DMS79 (cell line): ENCODE measurements at regions not wholly inside any gene's neighbourhood (a gene's known extent, or its start where the extent isn't known, plus 50 kb on each side); places are given as distances from the start of the nearest gene placed in this dataset.

Source experiments
- DNase-seq: peaks from one replicate; lab custom pipeline; 2025; lab: John Stamatoyannopoulos, UW

DNA sequence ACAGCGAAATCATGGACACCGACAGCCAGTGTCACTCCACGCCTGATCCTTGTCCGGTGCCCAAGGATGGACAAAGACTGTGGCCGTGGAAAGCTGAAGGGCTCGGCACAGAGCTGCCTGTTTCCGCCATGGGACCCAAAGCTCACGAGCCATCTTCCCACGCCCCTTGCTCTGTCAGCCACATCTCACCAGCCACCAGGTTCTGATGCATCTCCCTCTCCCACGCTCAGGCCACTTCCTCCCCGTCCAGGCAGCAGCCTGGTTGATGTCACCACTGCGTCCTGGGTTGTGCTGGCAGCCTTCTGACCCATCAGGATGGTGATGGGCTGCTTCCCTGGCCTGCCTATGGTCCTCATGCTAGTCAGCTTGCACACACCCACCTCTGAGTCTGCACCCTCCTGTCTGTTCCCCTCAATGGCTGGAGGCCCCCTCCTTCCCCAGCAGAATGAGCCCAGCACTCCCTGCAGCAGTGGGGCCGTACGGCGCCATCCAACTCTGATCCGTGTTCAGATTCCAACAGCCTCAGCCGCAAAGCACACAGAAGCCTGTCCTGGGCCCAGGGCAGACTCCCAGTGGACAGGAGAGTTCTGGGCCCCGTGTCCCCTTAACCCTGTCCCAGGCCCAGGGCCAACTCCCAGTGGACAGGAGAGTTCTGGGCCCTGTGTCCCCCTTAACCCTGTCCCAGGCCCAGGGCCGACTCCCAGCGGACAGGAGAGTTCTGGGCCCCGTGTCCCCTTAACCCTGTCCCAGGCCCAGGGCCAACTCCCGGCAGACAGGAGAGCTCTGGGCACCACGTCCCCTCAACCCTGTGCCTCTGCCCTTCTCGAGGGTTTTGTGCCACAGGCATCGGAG is 259.5 kb downstream of the BRD1 start:
- no peak for DNase-seq

DNA sequence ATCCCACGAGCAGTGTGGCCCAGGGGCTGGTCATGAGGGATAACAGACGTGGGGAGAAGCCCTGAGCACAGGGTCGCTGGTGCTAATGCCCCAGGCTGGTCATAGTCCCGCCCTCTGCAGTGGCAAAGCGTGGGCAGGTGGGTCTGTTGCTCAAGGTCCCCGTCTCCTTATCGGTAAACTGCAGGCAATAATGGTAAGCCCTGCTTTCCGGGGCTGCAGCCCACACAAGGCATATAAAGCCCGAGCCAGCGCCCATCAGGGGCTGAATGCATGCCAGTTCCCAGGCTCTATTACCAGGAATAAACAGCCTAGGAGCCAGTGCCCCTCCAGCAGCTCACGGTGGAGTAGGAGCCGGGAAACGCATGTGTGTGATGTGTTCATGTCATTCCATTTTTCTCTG is 261.0 kb downstream of the BRD1 start:
- no peak for DNase-seq

DNA sequence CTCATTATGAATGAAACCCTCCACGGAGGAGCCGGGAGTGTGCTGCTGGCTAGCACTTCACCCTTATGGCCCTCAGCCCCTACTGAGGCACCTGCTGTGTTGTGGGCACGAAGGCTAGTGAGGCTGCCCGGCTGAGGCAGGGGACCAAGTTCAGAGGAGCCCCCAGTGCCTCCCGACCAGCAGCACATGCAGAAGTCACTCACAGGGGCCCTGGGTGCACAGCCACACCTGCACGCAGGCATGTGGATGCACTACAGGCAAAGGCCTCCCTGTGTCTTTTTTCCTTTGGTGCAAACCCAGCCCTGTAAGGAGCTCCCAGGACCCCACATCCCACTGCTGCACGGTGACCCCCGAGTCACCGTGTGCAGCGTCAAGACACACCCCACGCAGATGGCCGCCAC is 261.5 kb downstream of the BRD1 start:
- DNase-seq, result no peak

DNA sequence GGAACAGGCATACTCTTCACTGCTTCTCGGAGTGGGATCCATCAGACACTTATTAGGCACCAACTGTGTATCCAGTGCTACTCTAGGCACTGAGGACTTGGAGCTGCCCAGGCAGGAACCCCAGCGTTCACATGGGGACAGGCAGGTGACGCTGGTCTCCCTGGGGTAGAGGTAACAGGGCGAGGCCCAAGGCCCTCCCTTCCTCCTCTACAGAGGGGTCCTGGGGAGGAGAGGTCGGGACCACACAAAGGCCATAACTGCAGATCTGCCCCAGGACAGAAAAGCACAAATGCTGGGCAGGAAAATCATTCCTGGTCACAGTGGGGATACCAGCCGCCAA is 262.2 kb downstream of the BRD1 start:
- DNase-seq, result no peak

DNA sequence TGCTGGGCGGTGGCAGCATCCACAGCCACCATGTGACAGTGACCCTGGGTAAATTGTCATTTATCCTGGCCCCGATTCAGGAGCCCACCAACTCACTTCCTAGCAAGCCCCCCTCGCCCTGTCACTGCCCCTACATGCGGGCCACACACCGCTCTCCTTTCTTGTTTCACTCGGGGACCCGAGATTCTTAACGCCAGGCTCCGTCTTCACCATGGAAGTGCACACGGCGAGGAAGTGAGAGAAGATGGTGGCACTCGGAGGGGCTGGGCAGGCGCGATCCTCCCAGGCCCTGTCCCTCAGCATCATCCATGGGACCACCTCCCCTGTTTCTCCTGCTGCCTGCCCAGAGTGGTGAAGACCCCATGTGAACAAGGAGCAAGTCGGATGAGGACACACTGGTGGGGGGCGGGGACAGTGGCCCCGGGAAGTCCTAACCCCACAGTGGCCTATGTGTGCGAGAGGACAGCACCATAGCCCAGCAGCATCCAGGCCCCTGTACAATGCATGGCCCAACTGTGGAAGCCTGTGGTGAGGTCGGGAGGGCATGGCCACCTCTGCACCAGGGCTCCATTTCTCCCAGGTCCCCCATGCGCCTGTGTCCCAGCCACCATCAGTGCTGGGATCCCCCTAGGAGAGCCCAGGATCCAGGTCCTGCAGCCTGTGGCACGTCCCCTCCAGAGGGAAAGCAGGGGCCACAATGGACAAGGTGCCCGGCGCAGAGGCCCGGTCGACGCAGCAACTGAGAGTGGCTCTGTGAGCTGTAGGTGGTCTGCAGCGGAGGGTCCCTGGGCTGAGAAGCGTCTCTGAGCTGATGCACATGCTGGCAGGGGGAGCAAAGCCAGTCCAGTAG is 262.8 kb downstream of the BRD1 start:
- no peak for DNase-seq

DNA sequence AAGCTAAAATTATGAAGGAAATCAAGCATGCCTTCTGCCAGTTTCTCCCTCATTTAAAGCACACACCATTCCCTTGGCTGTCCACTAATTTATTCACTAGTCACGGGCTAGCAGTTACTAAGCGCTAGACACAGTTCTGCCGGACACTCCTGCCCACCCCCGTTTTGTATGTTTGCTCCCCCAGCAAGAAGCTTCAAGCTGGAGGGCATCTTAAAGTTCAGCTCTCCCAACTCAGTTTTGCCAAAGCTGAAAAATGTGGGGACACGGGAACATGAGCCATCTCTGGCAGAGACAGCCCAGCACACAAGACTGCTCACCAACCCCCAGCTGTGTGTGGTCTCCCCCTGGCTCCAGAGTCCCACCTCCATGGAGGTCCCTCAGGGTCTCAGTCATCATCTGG is 263.6 kb downstream of the BRD1 start:
- no peak for DNase-seq

DNA sequence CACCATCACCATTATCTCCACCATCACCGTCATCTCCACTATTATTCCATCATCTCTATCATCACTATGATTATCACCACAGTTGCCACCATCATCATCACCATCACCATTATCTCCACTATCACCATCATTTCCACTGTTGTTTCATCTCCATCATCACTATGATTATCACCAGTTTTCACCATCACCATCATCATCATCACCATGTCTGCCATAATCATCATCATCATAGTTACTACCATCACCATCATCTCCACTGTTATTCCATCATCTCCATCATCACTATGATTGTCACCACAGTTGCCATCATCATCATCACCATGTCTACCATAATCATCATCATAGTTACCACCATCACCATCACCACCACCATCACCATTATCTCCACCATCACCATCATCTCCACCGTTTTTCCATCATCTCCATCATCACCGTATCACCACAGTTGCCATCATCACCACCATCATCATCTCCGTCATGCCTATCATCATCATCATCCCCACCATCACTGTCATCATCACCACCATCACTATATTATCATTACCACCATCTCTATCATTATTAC is 264.9 kb downstream of the BRD1 start:
- no peak for DNase-seq

DNA sequence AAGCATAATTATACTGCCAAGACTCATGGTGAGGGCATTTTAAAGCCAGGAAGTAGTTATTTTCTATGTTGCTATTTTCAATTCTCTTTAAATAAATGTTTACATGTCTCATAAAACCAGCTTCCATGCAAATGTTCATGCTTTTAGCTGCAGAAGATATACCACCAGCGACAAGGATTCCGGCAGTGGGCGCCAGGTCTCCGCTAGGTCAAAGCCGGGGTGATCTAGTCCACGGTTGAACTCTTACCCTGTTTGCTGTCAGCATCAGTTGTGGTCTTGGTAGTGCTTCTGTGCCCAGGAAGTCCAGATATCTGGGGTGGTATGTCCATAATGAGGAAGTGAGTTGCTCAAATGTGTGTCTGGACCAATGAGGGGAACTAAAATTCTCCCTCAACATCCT is 265.7 kb downstream of the BRD1 start:
- DNase-seq, result no peak

DNA sequence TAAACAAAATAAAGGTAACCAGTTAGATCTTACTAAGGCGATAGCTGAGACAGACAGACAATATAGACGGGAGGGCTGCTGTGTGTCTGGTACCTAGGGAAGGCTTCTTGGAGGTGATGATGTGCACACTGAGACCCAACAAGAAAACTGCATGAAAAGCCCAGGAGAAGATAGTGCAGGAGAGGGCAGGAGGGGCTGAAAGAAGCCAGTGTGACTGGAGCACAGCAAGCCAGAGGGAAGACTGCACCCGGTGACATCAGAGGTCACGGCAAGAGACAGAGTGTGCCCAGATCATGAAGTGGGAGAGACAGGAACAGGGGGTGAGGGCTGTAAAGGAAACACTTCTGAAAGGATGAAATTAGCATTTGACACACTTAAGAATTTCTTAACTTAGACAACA is 266.3 kb downstream of the BRD1 start:
- DNase-seq, result no peak

DNA sequence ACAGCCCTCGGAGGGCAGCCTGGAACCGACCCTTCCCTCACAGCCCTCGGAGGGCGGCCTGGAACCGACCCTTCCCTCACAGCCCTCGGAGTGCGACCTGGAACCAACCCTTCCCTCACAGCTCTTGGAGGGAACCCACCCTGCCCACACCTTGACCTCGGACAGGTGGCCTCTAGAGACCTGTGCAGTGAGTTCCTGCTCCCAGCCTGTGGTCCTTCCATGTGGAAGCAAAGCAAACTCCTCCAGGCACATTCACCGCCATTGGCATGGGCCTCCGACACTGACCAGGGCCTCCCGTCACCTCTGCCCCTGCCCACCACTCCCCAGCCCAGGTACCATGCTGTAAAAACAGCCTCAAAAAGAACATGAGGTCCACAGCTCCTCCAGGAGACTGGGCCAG is 272.1 kb downstream of the BRD1 start:
- DNase-seq, result no peak

DNA sequence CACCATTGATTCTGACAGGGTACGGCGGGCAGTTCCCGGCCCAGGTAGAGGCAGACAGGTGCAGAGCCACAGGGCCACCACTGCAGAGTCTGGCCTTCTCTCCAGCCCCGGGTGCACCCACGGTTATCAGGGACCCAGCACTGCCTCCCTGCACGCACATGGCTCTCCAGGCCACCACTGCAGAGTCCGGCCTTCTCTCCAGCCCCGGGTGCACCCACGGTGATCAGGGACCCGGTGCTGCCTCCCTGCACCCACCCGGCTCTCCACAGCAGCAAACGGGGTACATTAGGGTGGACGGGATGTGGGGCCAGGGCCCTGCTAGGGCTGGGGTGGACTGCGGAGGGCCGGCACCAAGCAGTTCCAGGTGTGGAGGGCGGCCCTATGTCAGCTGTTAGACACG is 272.9 kb downstream of the BRD1 start:
- DNase-seq, result no peak

DNA sequence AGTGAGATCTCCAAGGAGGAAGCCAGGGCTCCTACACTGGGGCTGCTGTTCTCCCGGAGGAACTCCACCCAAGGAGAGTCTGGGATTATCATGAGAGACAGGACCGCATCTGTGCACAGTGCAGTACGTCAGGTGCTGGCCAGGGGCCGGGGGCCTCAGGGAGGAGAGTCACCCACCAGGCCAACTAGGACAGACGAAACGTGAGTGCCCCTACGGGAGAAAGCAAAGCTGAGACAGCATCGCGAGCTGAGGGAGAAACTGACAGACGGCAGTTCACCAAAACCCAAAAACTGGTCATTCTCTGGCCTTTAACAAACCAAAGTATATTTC is 273.4 kb downstream of the BRD1 start:
- DNase-seq, result no peak

DNA sequence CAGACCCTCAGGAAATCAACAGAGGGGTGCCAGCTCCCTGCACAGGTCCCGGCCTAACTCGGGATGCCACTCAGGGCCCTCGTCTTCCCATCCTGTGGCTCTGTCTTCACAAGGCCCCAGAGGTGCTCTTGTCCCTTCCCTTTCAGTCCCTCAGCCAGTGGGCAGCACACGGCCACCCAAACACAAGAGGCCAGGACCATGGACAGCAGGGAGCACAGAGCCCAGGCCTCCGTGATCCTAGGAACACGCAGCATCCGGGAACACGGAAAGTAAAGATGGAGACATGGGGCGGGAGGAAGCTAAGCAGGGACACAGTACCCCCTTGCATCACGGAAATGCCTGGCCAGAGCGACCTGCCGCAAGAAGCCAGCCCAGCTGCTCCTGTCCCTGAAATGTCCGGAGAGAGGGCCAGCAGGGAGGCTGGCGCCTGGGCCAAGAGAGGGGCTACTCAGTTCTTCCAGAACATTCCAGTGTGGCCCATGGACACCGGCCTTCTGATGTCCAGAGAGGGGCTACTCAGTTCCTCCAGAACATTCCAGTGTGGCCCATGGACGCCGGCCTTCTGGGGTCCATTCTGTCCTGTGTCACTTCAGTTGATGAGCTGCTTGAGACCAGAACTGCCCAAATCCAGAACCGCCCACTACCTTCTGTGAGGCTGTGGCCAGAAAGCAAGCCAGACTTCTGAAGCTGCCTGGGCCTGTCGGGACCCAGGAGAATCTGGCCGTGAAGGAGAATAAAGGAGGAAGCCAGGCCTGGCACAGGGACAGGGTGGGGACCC is 274.0 kb downstream of the BRD1 start:
- DNase-seq, result no peak

DNA sequence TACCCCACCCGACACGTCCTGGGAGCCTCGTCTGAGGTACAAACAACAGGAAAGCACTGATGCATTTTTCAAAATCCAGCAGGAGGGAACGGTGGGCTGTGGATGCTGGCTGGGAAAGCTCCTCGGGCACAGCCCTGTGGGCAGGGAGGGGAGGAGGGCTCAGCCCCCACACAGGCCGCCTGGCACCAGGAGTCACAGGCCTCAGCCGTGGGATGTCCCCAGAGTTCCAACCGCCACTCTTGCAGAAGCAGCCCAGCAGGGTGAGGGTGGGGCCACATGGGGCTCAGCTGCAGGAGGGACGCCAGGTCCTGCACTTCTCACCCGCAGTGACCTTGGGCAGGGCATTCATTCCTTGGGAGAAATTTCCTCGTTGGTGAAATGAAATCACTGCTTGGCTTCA is 274.6 kb downstream of the BRD1 start:
- no peak for DNase-seq

DNA sequence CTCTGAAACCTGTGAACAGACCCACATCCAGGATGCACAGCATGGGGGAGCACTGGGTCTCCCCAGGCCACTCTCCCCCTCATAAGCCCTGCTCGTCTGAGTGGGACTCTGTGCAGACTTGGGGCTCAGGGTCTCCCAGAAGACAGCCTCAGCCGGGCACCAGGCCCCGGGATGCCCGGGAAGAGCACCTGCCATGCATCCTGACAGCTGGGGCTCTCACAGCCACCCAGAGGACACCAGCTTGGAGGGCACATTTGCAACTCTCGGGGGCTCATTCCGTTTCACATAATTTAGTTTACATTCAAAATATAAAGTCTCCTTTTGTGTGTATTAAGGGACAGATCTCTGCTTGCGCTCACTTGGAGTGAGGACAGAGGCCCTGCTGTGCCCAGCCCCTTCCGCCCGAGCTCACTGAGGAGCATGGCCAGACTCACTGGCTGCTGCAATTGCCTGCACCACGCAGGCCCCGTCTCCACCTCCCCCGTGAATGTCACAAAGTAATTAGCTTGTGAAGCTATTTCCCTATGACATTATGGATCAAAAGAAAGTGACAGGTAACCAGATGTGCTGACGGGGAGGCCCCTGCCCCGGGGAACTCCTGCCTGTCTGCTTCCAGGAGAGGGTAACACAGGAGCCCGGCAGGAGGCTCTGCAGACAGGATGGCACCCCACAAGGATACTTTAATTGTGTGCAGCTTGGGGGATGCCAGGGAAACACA is 275.6 kb downstream of the BRD1 start:
- no peak for DNase-seq

DNA sequence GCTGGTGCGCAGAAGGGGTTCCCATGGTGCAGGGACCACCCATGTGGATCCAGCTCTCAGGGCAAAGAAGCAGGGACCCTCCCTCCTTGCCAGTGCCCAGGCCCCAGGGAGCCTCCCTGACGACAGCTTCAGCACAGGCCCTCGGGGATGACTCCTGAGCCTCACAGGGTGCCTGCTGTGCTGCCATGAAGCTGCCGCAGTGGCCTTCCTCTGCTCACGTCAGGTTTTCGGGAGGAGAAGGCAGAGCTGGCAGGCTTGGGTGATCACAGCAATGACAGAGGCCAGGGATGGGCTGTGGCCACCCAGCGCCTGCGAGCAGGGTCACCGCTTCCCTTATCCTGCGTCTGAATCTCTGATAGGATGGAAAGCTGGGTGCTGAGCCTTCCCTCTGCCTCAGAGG is 276.2 kb downstream of the BRD1 start:
- no peak for DNase-seq

DNA sequence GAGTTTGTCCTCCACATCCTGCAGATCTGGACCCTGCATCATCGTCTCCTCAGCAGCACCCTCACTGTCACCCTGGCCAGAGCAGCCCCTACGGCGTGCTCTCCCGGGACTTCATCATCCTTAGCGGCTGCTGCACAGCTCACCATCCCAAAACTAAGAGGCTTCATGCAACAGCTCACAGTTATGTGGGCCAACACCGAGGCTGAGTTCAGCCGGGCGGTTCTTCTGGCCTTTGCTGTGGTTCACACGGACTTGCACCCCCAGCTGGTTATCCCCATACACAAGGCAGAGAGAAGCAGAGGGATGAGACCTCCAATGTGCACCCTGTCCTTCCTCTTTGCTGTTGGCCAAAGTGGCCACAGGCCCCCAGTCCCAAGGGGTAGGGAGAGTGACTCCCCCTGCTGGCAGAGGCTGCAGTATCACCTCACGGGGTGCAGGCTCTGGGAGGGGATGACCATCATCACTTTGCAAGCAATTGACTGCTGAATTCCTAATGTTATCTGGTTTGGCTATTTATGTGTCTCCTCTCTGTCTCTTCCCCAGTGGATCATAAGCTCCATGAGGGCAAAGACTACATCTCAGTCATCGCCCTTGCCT is 276.8 kb downstream of the BRD1 start:
- no peak for DNase-seq

DNA sequence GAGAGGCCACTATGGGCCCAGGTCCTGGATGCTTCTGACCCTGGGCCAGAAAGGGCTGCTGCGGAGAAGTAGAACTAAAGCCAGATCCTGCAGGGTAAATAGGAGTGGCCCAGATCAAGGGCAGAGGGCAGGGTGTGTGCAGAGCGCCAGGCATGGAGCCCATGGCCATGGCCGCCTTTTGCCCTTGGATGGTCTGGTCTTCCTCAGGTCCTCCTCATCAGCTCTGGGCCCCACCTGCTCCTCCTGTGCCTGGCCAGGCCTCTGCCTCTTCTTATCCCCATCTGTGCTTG is 277.6 kb downstream of the BRD1 start:
- no peak for DNase-seq

DNA sequence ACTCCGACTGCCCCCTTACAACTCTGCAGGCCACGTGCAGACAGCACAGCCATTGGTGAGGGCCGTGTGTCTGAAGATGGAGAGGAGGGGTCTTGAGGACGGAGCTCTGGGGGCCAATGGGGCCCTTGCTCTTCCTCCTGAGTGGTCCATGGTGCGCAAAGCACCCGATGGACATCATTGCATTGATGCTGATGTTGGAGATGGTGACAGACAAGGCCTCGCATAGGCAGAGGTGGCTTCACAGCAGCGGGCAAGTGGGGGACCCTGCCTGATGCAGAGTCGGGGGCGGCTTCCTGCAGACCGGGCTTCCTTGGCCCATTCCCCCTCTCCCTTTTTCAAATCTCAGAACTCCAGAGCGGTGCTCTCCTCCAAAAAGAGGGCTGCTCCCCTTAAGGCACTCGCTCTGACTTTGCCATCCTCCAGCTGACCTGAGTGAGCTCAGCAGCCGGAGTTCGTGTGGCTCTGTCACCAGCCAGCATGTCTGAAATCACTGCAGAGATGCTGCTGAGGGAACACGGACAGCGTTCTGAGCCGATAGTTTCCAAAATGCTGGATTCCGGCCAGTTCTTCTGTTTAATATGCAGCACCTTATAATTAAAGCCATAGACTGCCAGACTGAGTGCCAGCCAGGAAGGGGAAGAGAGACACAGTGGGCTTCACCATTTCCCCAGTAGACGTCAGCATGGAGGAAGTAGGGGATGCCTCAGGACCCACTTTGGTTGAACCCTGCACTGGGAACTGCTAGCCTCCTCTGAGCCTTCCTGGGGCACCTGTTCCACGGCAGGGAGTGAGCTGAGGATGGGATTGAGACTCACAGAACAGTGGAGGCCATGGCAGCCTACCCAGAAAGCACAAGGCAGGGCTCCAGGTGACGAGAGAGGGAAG is 278.2 kb downstream of the BRD1 start:
- no peak for DNase-seq

DNA sequence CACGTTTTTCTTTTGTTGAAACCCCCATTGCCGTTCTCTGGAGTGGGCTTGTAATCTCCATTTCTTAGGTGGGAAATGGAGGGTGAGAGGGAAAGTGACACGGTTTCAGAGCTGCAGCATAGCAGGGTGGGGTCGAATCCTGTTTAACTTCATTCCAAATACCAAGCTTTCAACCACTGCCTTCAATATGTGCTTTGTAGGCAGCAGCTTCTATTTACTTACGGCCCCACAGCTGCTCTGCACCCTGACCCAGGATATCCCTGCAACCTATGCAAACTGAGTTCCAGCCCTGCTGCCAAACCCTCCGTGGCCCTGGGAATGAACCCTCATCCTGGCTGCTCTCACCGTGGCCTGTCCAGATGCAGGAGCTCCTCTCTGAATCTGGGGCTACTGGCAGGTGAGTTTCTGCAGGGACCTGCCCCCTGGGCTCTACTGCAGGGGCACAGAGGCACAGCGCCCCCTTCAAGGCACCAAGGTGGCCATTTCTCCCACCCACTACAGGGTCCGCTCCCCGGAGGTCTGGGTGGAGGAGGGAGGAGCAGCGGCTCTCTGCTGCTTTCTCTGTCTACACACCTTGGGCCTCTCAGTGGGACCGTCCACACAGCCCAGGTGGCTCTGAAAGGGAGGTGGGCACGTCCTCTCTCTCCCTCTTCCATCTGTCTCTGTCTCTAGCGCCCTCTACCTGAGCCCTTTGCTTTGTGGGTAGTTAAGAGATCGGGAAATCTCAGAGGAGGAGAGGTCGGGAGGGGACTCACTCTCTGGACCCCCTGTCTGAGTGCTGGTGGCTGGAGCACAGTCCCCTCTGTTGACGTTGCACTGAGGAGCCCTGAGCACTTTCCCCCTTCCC is 279.1 kb downstream of the BRD1 start:
- no peak for DNase-seq
